Right cardiac atrium (tissue), 5 donors: ENCODE measurements at regions not wholly inside any gene's neighbourhood (a gene's known extent, or its start where the extent isn't known, plus 50 kb on each side); places are given as distances from the start of the nearest gene placed in this dataset.
A peak's percentile ranks its signal among the peaks of the same experiment; 100 is the strongest.
"Not testable (repeated sequence)": the region's sequence is repeated elsewhere in the genome, so short reads cannot be mapped to it uniquely, and the experiment has no call there.

Experiments used
- ATAC-seq, 2 donors: fragments of 200-7000 bp; cut with Tn5 transposase; one replicate each; pipeline versions ENCODE4 v1.8.0 to v1.9.1; 2020; ENCODE audit warnings: moderate library complexity in 2 of 2, mild to moderate bottlenecking in 1 of 2
- DNase-seq, 3 donors: peaks; one replicate each; pipeline ENCODE4 v3.0.0-alpha.2; 2020
- H3K27ac ChIP-seq: one replicate; pipeline ENCODE4 v1.5.1; 2013; ENCODE audit warnings: mild to moderate bottlenecking, low read length, control low read depth, moderate library complexity
- H3K27me3 ChIP-seq: one replicate; pipeline ENCODE4 v1.6.1; 2013; ENCODE audit not compliant: control insufficient read depth, insufficient read depth
- H3K4me1 ChIP-seq: one replicate; pipeline ENCODE4 v1.6.1; 2013; ENCODE audit warnings: low read length; ENCODE audit not compliant: control insufficient read depth, insufficient read depth
- H3K4me3 ChIP-seq: one replicate; pipeline ENCODE4 v1.5.1; 2013; ENCODE audit warnings: low read length, control low read depth
- H3K9me3 ChIP-seq: one replicate; pipeline ENCODE4 v1.6.1; 2013; ENCODE audit warnings: low read length; ENCODE audit not compliant: control insufficient read depth
- WGBS: extraction: QIAGEN DNeasy Blood & Tissue Kit; methylation state at CpG from one replicate; pipeline ENCODE4 v1.1.7; 2013; 5-methylcytosine and 5-hydroxymethylcytosine counted together
- intact Hi-C, 4 donors: fragments of 100-400 bp; cut with DNase I; formaldehyde crosslinking; loops; one replicate each; pipeline versions ENCODE4 v1.11.0 to v1.14.0; 2022 to 2023
- donor health status: healthy with polysubstance abuse.
- donor health status: DM: no; HTN: yes; CAD: no.
- donor health status: DM: no; HTN: no; CAD: no.
- donor health status: DM: no; HTN: yes; CAD: no; lungs with severe emphysema.
- donor health status: DM: yes; HTN: yes; CAD: no.

- H3K9me3 ChIP-seq: no peaks in the 10 kb centered on the region
- no peak overlapping the region for H3K4me3 ChIP-seq
- DNase-seq: peak in 2 of 3 donors; percentile 21 to 23
- intact Hi-C loops: no loop called here
- WGBS: 75% methylated on average over 13 of the region's 13 CpGs
- H3K27ac ChIP-seq: no peak overlapping the region
- no peaks in the 10 kb centered on the region for H3K4me1 ChIP-seq
- H3K27me3 ChIP-seq: no peaks in the 10 kb centered on the region
- no peak for ATAC-seq
These were observed 175.4 kb downstream of the TBC1D2B start for GRCh38 chr15:77901921-77902750.

DNA sequence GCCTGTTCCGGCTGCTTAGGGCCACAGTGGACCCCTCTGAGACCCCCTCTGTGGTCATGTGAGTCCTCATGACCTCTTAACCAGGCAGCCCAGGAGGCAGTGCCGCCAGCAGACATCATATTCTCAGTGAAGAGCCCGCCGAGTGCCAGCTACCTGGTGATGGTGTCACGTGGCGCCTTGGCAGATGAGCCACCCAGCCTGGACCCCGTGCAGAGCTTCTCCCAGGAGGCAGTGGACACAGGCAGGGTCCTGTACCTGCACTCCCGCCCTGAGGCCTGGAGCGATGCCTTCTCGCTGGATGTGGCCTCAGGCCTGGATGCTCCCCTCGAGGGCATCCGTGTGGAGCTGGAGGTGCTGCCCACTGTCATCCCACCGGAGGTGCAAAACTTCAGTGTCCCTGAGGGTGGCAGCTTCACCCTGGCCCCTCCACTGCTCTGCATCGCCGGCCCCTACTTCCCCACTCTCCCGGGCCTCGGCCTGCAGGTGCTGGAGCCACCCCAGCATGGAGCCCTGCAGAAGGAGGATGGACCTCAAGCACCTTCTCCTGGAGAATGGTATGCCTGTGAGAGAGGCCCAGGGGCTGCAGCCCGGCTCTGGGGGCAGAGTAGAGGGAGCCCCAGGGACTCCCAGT, 176.1 kb downstream of the TBC1D2B start:
- 90% methylated on average over 18 of the region's 18 CpGs for WGBS
- no peak overlapping the region for H3K4me3 ChIP-seq
- ATAC-seq (no peak), DNase-seq (peak in 2 of 3 donors; percentile 30 to 31)
- no peaks in the 10 kb centered on the region for H3K27me3 ChIP-seq
- intact Hi-C loops: no loop called here
- H3K27ac ChIP-seq: no peak overlapping the region
- H3K4me1 ChIP-seq: no peaks in the 10 kb centered on the region
- H3K9me3 ChIP-seq: no peaks in the 10 kb centered on the region

- H3K9me3 ChIP-seq, H3K27ac ChIP-seq, H3K27me3 ChIP-seq, intact Hi-C loops, H3K4me3 ChIP-seq, H3K4me1 ChIP-seq: not testable (repeated sequence)
- 59% methylated on average over 24 of the region's 24 CpGs for WGBS
- ATAC-seq (peak; percentile 21 to 48), DNase-seq (peak in 2 of 3 donors; percentile 61 to 80)
These were observed 177.1 kb downstream of the TBC1D2B start for GRCh38 chr15:77900331-77900963.

GRCh38 chr15:77899776-77900175, 177.7 kb downstream of the TBC1D2B start:
- H3K4me1 ChIP-seq, H3K27me3 ChIP-seq, H3K27ac ChIP-seq, H3K9me3 ChIP-seq, intact Hi-C loops, H3K4me3 ChIP-seq: not testable (repeated sequence)
- 91% methylated on average over 6 of the region's 8 CpGs for WGBS
- peak in 1 of 2 donors; percentile 9 for ATAC-seq
- peak in 1 of 3 donors; percentile 5 for DNase-seq

DNA sequence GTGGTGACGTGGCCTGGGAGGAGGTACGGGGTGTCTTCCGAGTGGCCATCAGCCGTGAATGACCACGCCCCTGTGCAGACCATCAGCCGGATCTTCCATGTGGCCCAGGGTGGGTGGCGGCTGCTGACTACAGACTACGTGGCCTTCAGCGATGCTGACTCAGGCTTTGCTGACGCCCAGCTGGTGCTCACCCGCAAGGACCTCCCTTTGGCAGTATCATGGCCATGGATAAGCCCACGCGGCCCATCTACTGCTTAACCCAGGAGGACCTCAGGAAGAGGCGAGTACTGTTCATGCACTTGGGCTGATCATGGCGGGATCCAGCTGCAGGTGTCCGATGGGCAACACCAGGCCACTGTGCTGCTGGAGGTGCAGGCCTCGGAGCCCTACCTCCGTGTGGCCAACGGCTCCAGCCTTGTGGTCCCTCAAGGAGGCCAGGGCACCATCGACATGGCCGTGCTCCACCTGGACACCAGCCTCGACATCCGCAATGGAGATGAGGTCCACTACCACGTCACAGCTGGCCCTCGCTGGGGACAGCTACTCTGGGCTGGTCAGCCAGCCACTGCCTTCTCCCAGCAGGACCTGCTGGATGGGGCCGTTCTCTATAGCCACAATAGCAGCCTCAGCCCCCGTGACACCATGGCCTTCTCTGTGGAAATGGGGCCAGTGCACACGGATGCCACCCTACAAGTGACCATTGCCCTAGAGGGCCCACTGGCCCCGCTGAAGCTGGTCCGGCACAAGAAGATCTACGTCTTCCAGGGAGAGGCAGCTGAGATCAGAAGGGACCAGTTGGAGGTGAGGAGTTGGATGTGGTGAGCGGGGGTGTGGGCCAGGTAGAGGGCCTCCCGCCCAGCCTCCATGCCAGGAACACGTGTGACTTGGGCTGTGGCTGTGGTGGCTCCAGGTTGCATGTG, 178.4 kb downstream of the TBC1D2B start:
- no peaks in the 10 kb centered on the region for H3K4me1 ChIP-seq
- DNase-seq: peak in 2 of 3 donors; percentile 45 to 46
- ATAC-seq: no peak
- 88% methylated on average over 34 of the region's 34 CpGs for WGBS
- no peaks in the 10 kb centered on the region for H3K27me3 ChIP-seq
- H3K4me3 ChIP-seq: no peak overlapping the region
- H3K27ac ChIP-seq: no peak overlapping the region
- intact Hi-C loops: no loop called here
- no peaks in the 10 kb centered on the region for H3K9me3 ChIP-seq

- H3K9me3 ChIP-seq: no peaks in the 10 kb centered on the region
These were observed 179.6 kb downstream of the TBC1D2B start for GRCh38 chr15:77897896-77898406.

DNA sequence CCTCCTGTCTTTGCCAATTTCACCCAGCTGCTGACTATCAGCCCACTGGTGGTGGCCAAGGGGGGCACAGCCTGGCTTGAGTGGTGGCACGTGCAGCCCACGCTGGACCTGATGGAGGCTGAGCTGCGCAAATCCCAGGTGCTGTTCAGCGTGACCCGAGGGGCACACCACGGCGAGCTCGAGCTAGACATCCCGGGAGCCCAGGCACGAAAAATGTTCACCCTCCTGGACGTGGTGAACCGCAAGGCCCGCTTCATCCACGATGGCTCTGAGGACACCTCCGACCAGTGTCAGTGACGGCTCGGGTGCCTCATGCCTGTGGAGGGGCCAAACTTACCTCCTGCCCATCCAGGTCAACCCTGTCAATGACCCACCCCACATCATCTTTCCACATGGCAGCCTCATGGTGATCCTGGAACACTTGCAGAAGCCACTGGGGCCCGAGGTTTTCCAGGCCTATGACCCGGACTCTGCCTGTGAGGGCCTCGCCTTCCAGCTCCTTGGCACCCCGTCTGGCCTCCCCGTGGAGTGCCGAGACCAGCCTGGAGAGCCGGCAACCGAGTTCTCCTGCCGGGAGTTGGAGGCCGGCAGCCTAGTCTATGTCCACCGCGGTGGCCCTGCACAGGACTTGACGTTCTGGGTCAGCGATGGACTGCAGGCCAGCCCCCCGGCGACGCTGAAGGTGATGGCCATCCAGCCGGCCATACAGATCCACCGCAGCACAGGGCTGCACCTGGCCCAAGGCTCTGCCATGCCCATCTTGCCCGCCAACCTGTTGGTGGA, 180.2 kb downstream of the TBC1D2B start:
- H3K27me3 ChIP-seq, H3K4me1 ChIP-seq, intact Hi-C loops, H3K9me3 ChIP-seq, ATAC-seq, H3K4me3 ChIP-seq, H3K27ac ChIP-seq: not testable (repeated sequence)
- WGBS: 91% methylated on average over 37 of the region's 37 CpGs
- peak in 2 of 3 donors; percentile 43 to 60 for DNase-seq

More at GRCh38 chr15:77897896-77898406, 179.6 kb downstream of the TBC1D2B start:
- ATAC-seq (no peak), DNase-seq (peak in 2 of 3 donors; percentile 3 to 16)
- H3K4me1 ChIP-seq: no peaks in the 10 kb centered on the region
- WGBS: 91% methylated on average over 12 of the region's 12 CpGs
- H3K4me3 ChIP-seq: no peak overlapping the region
- no peaks in the 10 kb centered on the region for H3K27me3 ChIP-seq
- no peak overlapping the region for H3K27ac ChIP-seq
- intact Hi-C loops: no loop called here

DNA sequence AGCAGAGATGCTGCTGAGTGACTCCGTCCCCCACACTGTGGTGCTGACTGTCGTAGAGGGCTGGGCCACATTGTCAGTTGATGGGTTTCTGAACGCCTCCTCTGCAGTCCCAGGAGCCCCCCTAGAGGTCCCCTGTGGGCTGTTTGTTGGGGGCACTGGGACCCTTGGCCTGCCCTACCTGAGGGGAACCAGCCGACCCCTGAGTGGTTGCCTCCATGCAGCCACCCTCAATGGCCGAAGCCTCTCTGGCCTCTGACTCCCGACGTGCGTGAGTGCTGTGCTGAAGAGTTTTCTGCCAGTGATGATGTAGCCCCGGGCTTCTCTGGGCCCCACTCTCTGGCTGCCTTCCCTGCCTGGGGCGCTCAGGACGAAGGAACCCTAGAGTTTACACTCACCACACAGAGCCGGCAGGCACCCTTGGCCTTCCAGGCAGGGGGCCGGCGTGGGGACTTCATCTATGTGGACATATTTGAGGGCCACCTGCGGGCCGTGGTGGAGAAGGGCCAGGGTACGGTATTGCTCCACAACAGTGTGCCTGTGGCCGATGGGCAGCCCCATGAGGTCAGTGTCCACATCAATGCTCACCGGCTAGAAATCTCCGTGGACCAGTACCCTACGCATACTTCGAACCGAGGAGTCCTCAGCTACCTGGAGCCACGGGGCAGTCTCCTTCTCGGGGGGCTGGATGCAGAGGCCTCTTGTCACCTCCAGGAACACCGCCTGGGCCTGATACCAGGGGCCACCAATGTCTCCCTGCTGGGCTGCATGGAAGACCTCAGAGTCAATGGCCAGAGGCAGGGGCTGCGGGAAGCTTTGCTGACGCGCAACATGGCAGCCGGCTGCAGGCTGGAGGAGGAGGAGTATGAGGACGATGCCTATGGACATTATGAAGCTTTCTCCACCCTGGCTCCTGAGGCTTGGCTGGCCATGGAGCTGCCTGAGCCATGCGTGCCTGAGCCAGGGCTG, 181.1 kb downstream of the TBC1D2B start:
- ATAC-seq, H3K4me3 ChIP-seq, H3K27me3 ChIP-seq, H3K9me3 ChIP-seq, H3K27ac ChIP-seq, H3K4me1 ChIP-seq, intact Hi-C loops: not testable (repeated sequence)
- 80% methylated on average over 32 of the region's 32 CpGs for WGBS
- DNase-seq: peak in 2 of 3 donors; percentile 21 to 38

- 83% methylated on average over 3 of the region's 3 CpGs for WGBS
- ATAC-seq (no peak), DNase-seq (peak in 2 of 3 donors; percentile 15 to 38)
- Histone ChIP-seq H3K9me3 (no peaks in the 10 kb centered on the region), H3K27ac (no peak overlapping the region), H3K4me3 (no peak overlapping the region), H3K4me1 (no peaks in the 10 kb centered on the region), H3K27me3 (no peaks in the 10 kb centered on the region)
- intact Hi-C loops: no loop called here
These were observed 181.8 kb downstream of the TBC1D2B start for GRCh38 chr15:77895742-77896141.
